ENCODE measurements at regions not wholly inside any gene's neighbourhood (a gene's known extent, or its start where the extent isn't known, plus 50 kb on each side); places are given as distances from the start of the nearest gene placed in this dataset.
A peak's percentile ranks its signal among the peaks of the same experiment; 100 is the strongest.

DNA sequence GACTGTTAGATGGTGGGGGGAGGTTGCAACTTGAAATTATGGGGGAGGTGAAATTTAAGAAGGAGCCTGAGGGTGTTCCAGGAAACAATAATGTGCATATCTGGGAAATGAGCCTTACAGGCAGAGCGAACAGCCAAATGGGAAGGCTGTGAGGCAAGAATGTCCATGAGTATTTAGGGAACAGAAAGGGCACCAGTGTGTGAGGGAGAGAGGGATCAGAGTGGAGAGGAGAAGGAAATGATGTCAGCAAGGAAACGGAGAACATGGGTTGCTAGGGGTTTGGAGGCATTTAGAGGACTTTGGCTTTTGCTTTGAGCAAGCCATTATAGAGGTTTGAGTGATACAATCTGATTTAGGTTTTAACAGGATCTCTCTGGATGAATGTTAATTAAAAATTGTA, 285.4 kb downstream of the TLE4 start:
- WGBS, 10 experiments, result 36 to 95% (median 90%) methylated on average over 1 to 2 of the region's 2 CpGs; no CpG with 5 or more reads in 1 of the 10 experiments
- Histone ChIP-seq H3K27ac (no peak overlapping the region), H3K4me3 (no peak overlapping the region), H3K4me1 (replicated peaks in 1 of 2) (no peaks in the 10 kb centered on the region)
- in situ Hi-C loops (cut with MboI; ENCODE audit: low pct_unique_long_range_greater_than_20kb in 2 of 9, low sequenced_read_pairs in 9 of 9, unreplicated experiment in 9 of 9), result loop anchor here in 1 of 9 experiments (25.0 kb wide), 1 partner anchor 95 kb away; no protein-coding TSS in a partner anchor
- ATAC-seq (replicated peaks in 6 of 8), result peak in 3 of 8 experiments; percentile 71 to 98 (median 82)

DNA sequence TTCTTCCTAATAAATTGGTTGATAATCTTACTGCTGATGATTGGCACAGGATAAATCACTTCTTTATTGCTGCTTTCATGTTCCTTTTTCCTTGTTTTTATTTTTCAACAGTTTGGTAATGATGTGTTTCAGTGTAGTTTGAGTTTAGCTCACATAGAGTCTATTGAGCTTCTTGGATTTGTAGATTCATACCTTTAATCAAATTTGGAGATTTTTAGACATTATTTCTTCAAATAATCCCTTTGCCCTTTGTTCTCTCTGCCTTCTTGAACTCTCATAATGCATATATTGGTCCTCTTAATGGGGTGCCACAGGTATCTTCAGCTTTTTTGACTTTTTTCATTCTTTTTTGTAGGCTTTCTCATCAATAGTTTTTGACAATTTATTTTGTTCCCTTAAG, 275.3 kb downstream of the TLE4 start:
- H3K4me3 ChIP-seq, result no peak overlapping the region
- in situ Hi-C loops (cut with MboI; ENCODE audit: low pct_unique_long_range_greater_than_20kb in 2 of 9, low sequenced_read_pairs in 9 of 9, unreplicated experiment in 9 of 9), result loop anchor here in 1 of 9 experiments (25.0 kb wide), 1 partner anchor 90 kb away; no protein-coding TSS in a partner anchor
- ATAC-seq (replicated peaks in 6 of 8), result no peak
- H3K4me1 ChIP-seq (replicated peaks in 1 of 2), result peaks cover 0 to 9% of the 10 kb centered on the region in 2 donors
- no peak overlapping the region for H3K27ac ChIP-seq

DNA sequence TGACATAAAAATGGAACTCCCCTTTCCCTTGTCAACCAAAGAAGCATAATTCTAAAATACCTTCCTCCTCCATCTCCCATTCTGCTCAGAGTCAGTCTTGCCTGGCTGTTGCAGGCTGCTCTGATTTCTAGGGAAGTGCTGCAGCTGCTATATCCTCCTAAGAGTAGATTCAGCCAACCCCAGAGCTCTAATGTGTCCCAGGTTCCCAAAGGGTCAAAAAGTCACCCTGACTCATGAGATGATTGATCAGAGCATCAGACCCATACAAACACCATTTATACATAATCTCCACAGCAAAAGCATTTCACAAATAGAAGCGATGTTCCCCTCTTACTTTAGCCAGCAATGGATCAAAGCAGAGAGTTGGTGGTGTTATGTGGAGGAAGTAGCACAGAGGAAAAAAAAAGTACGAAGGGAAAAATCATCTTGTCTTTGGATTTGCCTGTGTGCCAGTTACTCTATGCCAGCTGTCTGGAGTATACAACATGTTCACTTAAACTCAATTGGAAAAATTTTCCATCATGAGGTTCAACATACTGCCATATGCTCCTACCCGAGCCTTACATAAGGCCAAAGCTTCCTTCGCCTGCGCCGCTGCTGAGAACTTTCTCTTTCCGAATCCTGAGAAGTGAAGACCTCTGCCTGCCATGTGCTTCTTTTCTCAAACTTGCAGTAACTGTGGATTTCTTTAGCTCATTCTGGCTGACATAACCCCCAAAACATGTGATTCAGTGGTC, 258.0 kb downstream of the TLE4 start:
- Histone ChIP-seq H3K4me3 (no peak overlapping the region), H3K27ac (no peak overlapping the region), H3K4me1 (replicated peaks in 1 of 2) (peaks cover 0 to 6% of the 10 kb centered on the region in 2 donors)
- WGBS, 10 experiments, result 29 to 100% (median 89%) methylated on average over 1 to 7 of the region's 7 CpGs; no CpG with 5 or more reads in 2 of the 10 experiments
- peak in 1 of 8 experiments; percentile 34 for ATAC-seq (replicated peaks in 6 of 8)
- in situ Hi-C loops (cut with MboI; ENCODE audit: low pct_unique_long_range_greater_than_20kb in 2 of 9, low sequenced_read_pairs in 9 of 9, unreplicated experiment in 9 of 9), result loop anchor here in 1 of 9 experiments (25.0 kb wide), 1 partner anchor 108 kb away; no protein-coding TSS in a partner anchor

DNA sequence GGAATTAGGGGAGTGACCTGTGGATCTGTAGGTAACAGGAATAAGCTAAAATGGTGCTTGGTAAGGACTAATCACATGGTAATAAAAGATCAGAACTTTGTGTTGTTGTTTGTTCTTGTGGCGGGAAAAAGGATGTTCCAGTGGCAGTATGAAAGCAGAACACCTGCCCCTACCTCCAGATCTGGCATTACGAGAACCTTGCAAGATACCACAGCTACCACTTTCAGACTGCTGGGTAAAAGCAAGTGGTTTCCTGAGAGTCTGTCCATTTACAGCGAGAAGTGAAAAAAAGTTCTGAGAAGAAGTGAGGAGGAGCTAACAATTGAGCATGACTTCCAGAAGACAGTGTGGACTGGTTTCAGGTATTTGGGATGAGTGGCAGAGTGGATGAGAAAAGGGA, 252.5 kb downstream of the TLE4 start:
- H3K4me1 ChIP-seq (replicated peaks in 1 of 2), result no peaks in the 10 kb centered on the region
- ATAC-seq (replicated peaks in 6 of 8), result no peak
- in situ Hi-C loops (cut with MboI; ENCODE audit: low pct_unique_long_range_greater_than_20kb in 2 of 9, low sequenced_read_pairs in 9 of 9, unreplicated experiment in 9 of 9), result no loop called here
- WGBS, 10 experiments, result 23 to 100% (median 91%) methylated on average over 1 to 3 of the region's 3 CpGs; no CpG with 5 or more reads in 3 of the 10 experiments
- no peak overlapping the region for H3K4me3 ChIP-seq
- H3K27ac ChIP-seq, result no peak overlapping the region

DNA sequence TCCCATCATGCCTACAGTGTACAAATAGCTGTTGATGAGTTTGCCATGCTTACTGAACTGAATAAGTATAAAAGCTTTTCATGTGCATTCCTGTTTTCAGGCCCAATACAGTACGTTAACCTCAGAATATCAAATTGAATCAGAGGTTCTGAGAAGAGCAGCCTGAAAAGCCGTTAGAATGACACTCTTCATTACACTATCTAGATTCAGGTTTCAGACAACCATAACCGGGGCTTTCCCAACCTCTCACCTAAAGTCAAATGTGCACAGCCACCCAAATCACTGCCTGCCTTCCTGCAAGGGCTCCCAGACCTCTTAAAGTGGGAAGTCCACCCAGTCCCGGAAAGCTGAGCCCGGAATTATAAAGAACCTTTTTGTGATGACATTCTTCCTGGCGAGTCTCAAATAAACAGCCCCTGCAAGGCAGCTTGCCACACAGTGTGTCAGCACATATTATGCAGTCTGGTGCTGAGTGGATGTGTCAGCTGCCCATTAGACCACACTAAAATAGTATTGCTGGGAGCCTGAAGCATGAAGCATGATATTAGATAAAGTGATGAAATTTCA, 245.8 kb downstream of the TLE4 start:
- peak in 6 of 8 experiments; percentile 18 to 75 (median 72) for ATAC-seq (replicated peaks in 6 of 8)
- in situ Hi-C loops (cut with MboI; ENCODE audit: low pct_unique_long_range_greater_than_20kb in 2 of 9, low sequenced_read_pairs in 9 of 9, unreplicated experiment in 9 of 9), result no loop called here

DNA sequence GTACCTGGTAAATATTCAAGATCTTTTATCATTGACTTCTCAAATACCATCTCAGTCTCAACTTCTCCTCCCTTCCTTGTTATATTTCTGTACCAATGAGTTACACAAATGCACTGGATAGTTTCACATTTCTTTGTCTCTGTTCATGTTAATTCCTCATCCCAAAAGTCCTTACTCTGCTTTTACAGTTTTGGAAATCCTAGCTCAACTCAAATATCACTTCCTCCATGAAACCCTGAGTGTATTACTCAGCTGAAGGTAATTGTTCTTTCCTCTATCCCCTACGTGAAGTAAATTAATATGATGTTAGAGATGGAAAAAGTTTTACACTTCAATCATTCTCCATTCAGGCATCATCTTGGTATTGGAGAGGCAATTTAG, 241.5 kb downstream of the TLE4 start:
- in situ Hi-C loops (cut with MboI; ENCODE audit: low pct_unique_long_range_greater_than_20kb in 2 of 9, low sequenced_read_pairs in 9 of 9, unreplicated experiment in 9 of 9), result no loop called here
- Histone ChIP-seq H3K4me1 (replicated peaks in 1 of 2) (peaks cover 7 to 25% of the 10 kb centered on the region in 2 donors), H3K4me3 (no peak overlapping the region), H3K27ac (no peak overlapping the region)
- ATAC-seq (replicated peaks in 6 of 8), result no peak
- WGBS, 10 experiments, result 40 to 100% (median 82%) methylated on average over 1 of the region's 1 CpG; no CpG with 5 or more reads in 2 of the 10 experiments

More for the DNA sequence above, 245.8 kb downstream of the TLE4 start:
- H3K27ac ChIP-seq, result no peak overlapping the region
- H3K4me3 ChIP-seq, result no peak overlapping the region
- peaks cover 8 to 28% of the 10 kb centered on the region in 2 donors for H3K4me1 ChIP-seq (replicated peaks in 1 of 2)
- WGBS, 10 experiments, result 0 to 60% (median 57%) methylated on average over 1 to 5 of the region's 6 CpGs; no CpG with 5 or more reads in 2 of the 10 experiments

DNA sequence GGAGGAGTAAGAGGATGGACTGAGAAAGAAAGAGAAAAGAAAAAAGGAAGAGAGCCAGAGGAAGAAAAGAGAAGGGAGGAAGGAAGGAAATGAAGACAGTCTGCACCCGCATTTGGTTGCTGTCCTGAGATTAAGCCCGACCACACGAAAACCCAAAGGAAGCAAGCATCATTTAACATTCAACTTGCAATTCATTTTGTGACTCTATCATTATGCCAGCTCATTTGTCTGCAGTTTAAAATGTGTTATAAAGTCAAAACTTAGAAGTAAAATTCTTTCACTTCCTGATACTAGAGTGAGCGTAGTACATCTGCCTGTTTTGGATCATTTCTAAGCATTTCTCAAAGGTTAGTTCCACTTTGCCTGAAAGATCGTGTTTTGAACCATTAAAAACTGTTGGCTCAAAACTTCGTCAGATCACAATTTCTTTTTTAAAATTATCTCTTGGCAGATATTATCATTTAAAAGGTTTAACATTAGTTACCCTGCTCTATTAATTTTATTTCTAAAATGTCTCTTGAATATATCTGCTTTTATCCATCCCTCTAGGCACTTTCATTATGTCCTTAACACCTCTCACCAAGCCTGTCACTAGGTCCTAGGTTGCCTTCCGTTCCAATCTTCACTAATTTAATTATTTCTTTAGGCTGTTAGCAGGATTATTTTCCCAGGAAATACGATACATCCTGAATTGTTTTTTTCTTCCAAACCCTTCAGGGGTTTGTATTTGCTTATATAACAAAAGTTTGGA, 240.9 kb downstream of the TLE4 start:
- Histone ChIP-seq H3K4me1 (replicated peaks in 1 of 2) (peaks cover 2 to 19% of the 10 kb centered on the region in 2 donors), H3K27ac (no peak overlapping the region), H3K4me3 (no peak overlapping the region)
- whole genome bisulfite sequencing, 10 experiments, result 17 to 100% (median 74%) methylated on average over 2 to 8 of the region's 8 CpGs
- peak in 1 of 8 experiments; percentile 39 for ATAC-seq (replicated peaks in 6 of 8)
- in situ Hi-C loops (cut with MboI; ENCODE audit: low pct_unique_long_range_greater_than_20kb in 2 of 9, low sequenced_read_pairs in 9 of 9, unreplicated experiment in 9 of 9), result no loop called here

DNA sequence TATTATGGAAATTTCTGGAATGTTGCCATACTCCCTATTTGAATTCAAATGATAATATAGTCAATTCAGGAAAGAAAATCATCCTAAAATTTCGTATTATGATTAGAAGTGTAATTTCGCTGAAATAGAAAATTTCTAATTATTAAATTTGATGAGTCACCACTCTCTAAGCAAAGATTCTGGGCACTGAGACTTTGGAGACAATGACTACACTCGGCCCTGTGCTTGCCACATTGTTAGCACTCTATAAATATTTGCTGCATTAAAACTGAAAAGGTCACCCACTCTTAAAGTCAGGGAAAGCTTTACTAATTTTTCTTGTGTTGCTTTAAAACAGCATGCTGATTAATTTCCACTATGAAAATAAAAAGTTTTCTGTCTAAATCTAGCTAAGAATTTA, 240.3 kb downstream of the TLE4 start:
- H3K4me3 ChIP-seq, result no peak overlapping the region
- no peak overlapping the region for H3K27ac ChIP-seq
- H3K4me1 ChIP-seq (replicated peaks in 1 of 2), result peaks cover 0 to 13% of the 10 kb centered on the region in 2 donors
- in situ Hi-C loops (cut with MboI; ENCODE audit: low pct_unique_long_range_greater_than_20kb in 2 of 9, low sequenced_read_pairs in 9 of 9, unreplicated experiment in 9 of 9), result no loop called here
- no peak for ATAC-seq (replicated peaks in 6 of 8)
- WGBS, 10 experiments, result 5 to 92% (median 79%) methylated on average over 2 to 3 of the region's 3 CpGs; no CpG with 5 or more reads in 1 of the 10 experiments

DNA sequence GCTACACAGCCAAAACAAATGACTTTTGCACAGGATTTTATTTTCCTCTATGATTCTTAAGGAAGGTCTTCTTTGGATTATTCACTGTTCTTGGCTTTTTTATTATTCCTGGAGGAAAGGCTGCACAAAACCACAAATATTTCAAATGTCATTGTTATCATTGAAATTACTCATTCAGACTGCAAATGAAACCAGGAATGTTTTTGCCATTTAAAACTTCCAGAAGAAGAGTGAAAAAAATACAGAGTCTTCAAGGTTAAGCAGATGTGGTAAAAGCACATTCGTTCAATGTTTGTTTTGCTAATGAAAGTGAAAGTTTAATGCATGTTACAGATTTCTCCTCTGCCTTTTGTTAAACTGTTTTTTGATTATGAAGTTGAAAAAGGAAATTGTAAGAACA, 238.2 kb downstream of the TLE4 start:
- ATAC-seq (replicated peaks in 6 of 8), result peak in 1 of 8 experiments; percentile 42
- Histone ChIP-seq H3K27ac (no peak overlapping the region), H3K4me3 (no peak overlapping the region), H3K4me1 (replicated peaks in 1 of 2) (no peaks in the 10 kb centered on the region)
- WGBS, 10 experiments, result 0 to 86% (median 57%) methylated on average over 1 of the region's 1 CpG
- in situ Hi-C loops (cut with MboI; ENCODE audit: low pct_unique_long_range_greater_than_20kb in 2 of 9, low sequenced_read_pairs in 9 of 9, unreplicated experiment in 9 of 9), result no loop called here

DNA sequence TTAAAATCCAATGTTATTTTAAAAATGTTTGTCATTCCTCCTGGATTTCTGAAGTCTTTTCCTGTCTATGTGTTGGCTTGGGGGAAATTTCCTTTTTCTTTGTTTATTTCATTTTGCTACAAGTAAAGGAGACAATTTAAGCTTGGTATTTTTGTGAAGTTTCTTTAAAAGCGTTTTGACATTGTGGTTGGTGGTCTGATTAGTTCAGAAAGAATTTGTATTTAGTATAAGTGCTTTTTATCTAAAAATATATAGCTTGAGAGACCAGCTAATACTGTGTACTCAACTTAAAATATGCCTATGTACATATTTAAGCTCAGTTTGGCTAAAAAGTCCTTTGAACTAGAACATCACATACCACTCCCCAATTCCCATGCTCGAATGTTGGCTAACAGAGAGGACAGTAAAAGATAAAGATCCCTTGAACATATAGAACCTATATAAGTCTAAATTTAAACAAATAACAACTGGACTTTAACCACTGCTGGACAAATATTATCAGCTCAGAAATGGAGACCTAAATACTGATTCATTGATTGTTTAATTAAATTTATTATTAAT, 237.6 kb downstream of the TLE4 start:
- in situ Hi-C loops (cut with MboI; ENCODE audit: low pct_unique_long_range_greater_than_20kb in 2 of 9, low sequenced_read_pairs in 9 of 9, unreplicated experiment in 9 of 9), result no loop called here
- H3K4me1 ChIP-seq (replicated peaks in 1 of 2), result no peaks in the 10 kb centered on the region
- ATAC-seq (replicated peaks in 6 of 8), result peak in 1 of 8 experiments; percentile 31
- no peak overlapping the region for H3K4me3 ChIP-seq
- WGBS, 10 experiments, result 33 to 100% (median 88%) methylated on average over 1 to 2 of the region's 2 CpGs
- H3K27ac ChIP-seq, result no peak overlapping the region

DNA sequence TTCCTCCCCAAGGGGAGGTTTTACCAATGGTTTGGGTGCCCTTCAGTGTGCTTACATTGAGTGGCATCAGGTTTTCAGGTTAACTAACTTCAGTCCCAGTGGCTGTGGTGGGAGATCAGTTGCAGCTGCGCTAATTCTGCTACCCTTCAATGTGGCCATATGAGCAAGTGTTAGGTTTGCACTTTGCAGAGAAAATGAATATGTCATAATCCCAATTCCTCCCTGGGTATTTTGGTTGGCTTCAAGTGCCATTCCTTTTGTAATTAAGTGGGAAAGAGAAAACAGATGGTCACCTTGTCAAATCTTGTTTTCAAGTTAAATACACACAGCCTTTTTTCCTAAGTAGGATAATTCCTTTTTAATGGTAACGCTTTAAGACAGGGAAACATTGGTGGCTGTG, 236.2 kb downstream of the TLE4 start:
- Histone ChIP-seq H3K27ac (no peak overlapping the region), H3K4me3 (no peak overlapping the region), H3K4me1 (replicated peaks in 1 of 2) (no peaks in the 10 kb centered on the region)
- no peak for ATAC-seq (replicated peaks in 6 of 8)
- in situ Hi-C loops (cut with MboI; ENCODE audit: low pct_unique_long_range_greater_than_20kb in 2 of 9, low sequenced_read_pairs in 9 of 9, unreplicated experiment in 9 of 9), result no loop called here
- 36 to 100% (median 75%) methylated on average over 1 to 2 of the region's 2 CpGs; no CpG with 5 or more reads in 1 of the 10 experiments for WGBS, 10 experiments

DNA sequence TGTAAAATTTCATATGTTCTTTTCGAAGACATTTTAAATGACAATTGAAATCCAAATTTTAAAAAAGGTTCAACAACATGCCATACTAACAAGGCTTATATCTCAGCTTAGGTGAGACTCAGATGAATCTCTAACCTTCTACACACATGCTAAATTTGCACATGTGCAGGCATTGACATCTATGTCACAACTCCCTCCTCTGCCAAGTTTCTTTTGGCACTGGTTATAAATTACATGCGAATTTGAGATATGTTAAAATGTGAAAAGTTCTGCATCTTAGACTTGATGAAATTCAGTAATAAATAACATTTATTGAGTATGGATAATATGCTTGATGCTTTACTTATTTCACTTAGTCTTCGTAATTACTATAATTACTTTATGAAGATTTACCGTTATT, 234.3 kb downstream of the TLE4 start:
- Histone ChIP-seq H3K4me3 (no peak overlapping the region), H3K4me1 (replicated peaks in 1 of 2) (no peaks in the 10 kb centered on the region), H3K27ac (no peak overlapping the region)
- in situ Hi-C loops (cut with MboI; ENCODE audit: low pct_unique_long_range_greater_than_20kb in 2 of 9, low sequenced_read_pairs in 9 of 9, unreplicated experiment in 9 of 9), result no loop called here
- ATAC-seq (replicated peaks in 6 of 8), result no peak
- WGBS, 10 experiments, result 30 to 100% (median 83%) methylated on average over 1 to 4 of the region's 4 CpGs

DNA sequence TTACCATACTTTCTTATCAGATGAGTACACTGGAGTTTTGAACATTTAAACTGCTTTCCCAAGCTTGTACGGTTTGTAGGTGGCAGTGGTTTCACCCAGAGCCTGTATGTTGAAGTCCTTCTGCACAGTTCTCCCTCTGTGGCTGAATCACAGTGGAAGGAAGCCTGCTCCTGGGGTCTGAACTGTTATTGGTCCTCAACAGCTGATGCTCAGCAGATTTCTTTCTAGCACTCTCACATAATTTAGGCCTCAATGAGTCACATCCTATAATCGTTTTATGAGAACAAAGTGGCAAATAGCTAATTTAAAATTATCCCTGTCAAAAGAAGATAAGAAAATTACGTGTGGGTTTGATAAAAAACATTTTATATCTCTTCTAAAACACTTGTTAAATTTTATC, 229.7 kb downstream of the TLE4 start:
- in situ Hi-C loops (cut with MboI; ENCODE audit: low pct_unique_long_range_greater_than_20kb in 2 of 9, low sequenced_read_pairs in 9 of 9, unreplicated experiment in 9 of 9), result no loop called here
- Histone ChIP-seq H3K27ac (no peak overlapping the region), H3K4me1 (replicated peaks in 1 of 2) (no peaks in the 10 kb centered on the region), H3K4me3 (no peak overlapping the region)
- WGBS, 10 experiments, result 11 to 96% (median 75%) methylated on average over 1 to 3 of the region's 3 CpGs
- ATAC-seq (replicated peaks in 6 of 8), result peak in 2 of 8 experiments; percentile 32 to 56
